GM12891 (cell line): ENCODE measurements at regions not wholly inside any gene's neighbourhood (a gene's known extent, or its start where the extent isn't known, plus 50 kb on each side); places are given as distances from the start of the nearest gene placed in this dataset.
"Not testable (repeated sequence)": the region's sequence is repeated elsewhere in the genome, so short reads cannot be mapped to it uniquely, and the experiment has no call there.

Experiments used
- DNase-seq: peaks from one replicate; pipeline ENCODE4 v3.0.0; 2011; ENCODE audit warnings: low spot score; ENCODE audit not compliant: insufficient read length
- FAIRE-seq: peaks from 2 replicates; lab custom pipeline; 2011; peaks lifted over from hg19 to GRCh38; lab: Jason Lieb, UNC
- PAX5 ChIP-seq: IDR thresholded peaks from 2 replicates; pipeline ENCODE4 v1.6.1; 2011; ENCODE audit warnings: low read length, moderate library complexity, mild to moderate bottlenecking; ENCODE audit not compliant: insufficient read depth, severe bottlenecking
- POLR2A ChIP-seq: IDR thresholded peaks from 2 replicates; pipeline ENCODE4 v1.6.1; 2011; ENCODE audit warnings: low read depth, low read length, control low read depth
- POLR2AphosphoS5 ChIP-seq: IDR thresholded peaks from 2 replicates; pipeline ENCODE4 v1.6.1; 2011; ENCODE audit warnings: low read depth, low read length, control low read depth
- POU2F2 ChIP-seq: IDR thresholded peaks from 2 replicates; pipeline ENCODE4 v1.6.1; 2011; ENCODE audit warnings: low read depth, mild to moderate bottlenecking, control low read depth, low read length, moderate library complexity
- SPI1 ChIP-seq: IDR thresholded peaks from 2 replicates; pipeline ENCODE4 v1.6.1; 2011; ENCODE audit warnings: low read depth, low read length, control low read depth
- TAF1 ChIP-seq: IDR thresholded peaks from 2 replicates; pipeline ENCODE4 v1.6.1; 2011; ENCODE audit warnings: low read depth, low read length, control low read depth

- no peak for FAIRE-seq
- no peak for DNase-seq
- TF ChIP-seq POLR2A (no peak), SPI1 (no peak), TAF1 (no peak), POLR2AphosphoS5 (no peak), POU2F2 (no peak)
These were observed 899.6 kb upstream of the SLC35B3 start for GRCh38 chr6:9334979-9335378.

GRCh38 chr6:9332241-9332780 is 897.0 kb upstream of the SLC35B3 start:
- TF ChIP-seq POLR2A (no peak), POLR2AphosphoS5 (no peak), TAF1 (no peak), PAX5 (no peak), SPI1 (no peak), POU2F2 (no peak)
- no peak for DNase-seq
- no peak for FAIRE-seq

GRCh38 chr6:9316831-9317230 is 881.5 kb upstream of the SLC35B3 start:
- no peak for DNase-seq
- FAIRE-seq, result no peak

GRCh38 chr6:9315966-9316650 is 880.8 kb upstream of the SLC35B3 start:
- TF ChIP-seq POU2F2 (no peak), SPI1 (no peak), POLR2AphosphoS5 (no peak), TAF1 (no peak), POLR2A (no peak), PAX5 (no peak)
- DNase-seq, result no peak
- FAIRE-seq, result no peak

More at GRCh38 chr6:9316831-9317230, 881.5 kb upstream of the SLC35B3 start:
- TF ChIP-seq POLR2AphosphoS5 (no peak), POU2F2 (no peak), SPI1 (no peak), PAX5 (no peak), TAF1 (no peak), POLR2A (no peak)

- DNase-seq, result no peak
- no peak for TF ChIP-seq POLR2A
- TF ChIP-seq SPI1, result no peak
- no peak for TF ChIP-seq POU2F2
- no peak for TF ChIP-seq POLR2AphosphoS5
- no peak for TF ChIP-seq PAX5
- no peak for TF ChIP-seq TAF1
- FAIRE-seq, result no peak
These were observed 872.9 kb upstream of the SLC35B3 start for GRCh38 chr6:9308284-9308683.

- DNase-seq (no peak), FAIRE-seq (no peak)
- no peak for TF ChIP-seq TAF1
- TF ChIP-seq PAX5, result no peak
- TF ChIP-seq POU2F2, result no peak
- TF ChIP-seq POLR2AphosphoS5, result no peak
- TF ChIP-seq POLR2A, result no peak
- no peak for TF ChIP-seq SPI1
These were observed 872.4 kb upstream of the SLC35B3 start for GRCh38 chr6:9307786-9308185.

- DNase-seq (no peak), FAIRE-seq (no peak)
- TF ChIP-seq PAX5 (no peak), POLR2AphosphoS5 (no peak), POU2F2 (no peak), POLR2A (no peak), TAF1 (no peak), SPI1 (no peak)
These were observed 871.8 kb upstream of the SLC35B3 start for GRCh38 chr6:9307187-9307586.

GRCh38 chr6:9295644-9296043 is 860.3 kb upstream of the SLC35B3 start:
- TF ChIP-seq POLR2AphosphoS5 (no peak), POU2F2 (no peak), PAX5 (no peak), TAF1 (no peak), POLR2A (no peak), SPI1 (no peak)
- FAIRE-seq (no peak), DNase-seq (no peak)

GRCh38 chr6:9292975-9293374 is 857.6 kb upstream of the SLC35B3 start:
- TF ChIP-seq POU2F2 (no peak), POLR2AphosphoS5 (no peak), SPI1 (no peak), PAX5 (no peak), POLR2A (no peak), TAF1 (no peak)
- DNase-seq, result no peak
- FAIRE-seq, result no peak

GRCh38 chr6:9290342-9290741 is 855.0 kb upstream of the SLC35B3 start:
- FAIRE-seq, DNase-seq: not testable (repeated sequence)
